Epithelial cell of proximal tubule (primary cell): ENCODE measurements at regions not wholly inside any gene's neighbourhood (a gene's known extent, or its start where the extent isn't known, plus 50 kb on each side); places are given as distances from the start of the nearest gene placed in this dataset.

Experiments used
- DNase-seq: peaks from one replicate; pipeline ENCODE4 v3.0.0-alpha.2; 2011; ENCODE audit warnings: low read depth
- H3K4me3 ChIP-seq: 2 replicates; pipeline ENCODE4 v1.5.1; 2011; ENCODE audit warnings: low read depth, mild to moderate bottlenecking, low read length
- TF ChIP-seq, protein P1 (sequence below): conservative IDR thresholded peaks from 2 replicates; pipeline ENCODE4 v1.5.1; 2012; ENCODE audit warnings: low read depth, mild to moderate bottlenecking, low read length

DNA sequence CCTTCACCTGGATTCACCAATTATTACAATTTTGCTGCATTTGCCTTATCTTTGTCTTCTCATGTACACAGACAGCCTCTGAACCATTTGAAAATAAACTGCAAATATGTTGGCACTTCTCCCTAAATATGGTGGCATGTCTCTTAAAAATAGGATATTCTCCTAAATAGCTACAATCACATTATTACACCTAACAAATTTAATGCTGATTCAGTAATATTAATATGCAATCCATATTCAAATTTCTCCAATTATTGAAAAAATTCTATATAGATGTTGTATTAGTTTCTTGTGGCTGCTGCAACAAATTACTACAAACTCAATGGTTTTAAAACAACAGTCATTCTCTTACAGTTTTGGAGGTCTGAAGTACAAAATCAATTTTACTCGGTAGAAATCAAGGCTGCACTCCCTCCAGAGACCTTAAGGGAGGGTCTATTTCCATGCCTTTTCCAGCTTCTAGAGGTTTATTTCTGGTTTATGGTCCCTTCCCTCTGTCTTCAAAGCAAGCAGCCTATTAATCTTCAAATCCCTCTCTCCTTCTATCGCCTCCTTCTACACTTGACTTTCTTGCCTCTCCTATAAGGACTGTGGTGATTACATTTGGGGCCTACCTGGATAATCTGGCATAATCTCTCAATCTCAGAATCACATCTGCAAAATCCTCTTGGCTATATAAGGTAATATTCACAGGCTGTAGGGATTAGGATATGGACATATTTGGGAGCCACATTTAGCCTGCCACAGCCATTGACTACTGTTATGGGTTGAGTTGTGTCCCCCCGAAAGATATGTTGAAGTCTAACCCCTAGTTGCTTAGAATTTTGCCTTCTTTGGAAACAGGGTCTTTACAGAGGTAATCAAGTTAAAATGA lies 52.5 kb upstream of the BOLA1 start:
- TF ChIP-seq, protein P1, sequence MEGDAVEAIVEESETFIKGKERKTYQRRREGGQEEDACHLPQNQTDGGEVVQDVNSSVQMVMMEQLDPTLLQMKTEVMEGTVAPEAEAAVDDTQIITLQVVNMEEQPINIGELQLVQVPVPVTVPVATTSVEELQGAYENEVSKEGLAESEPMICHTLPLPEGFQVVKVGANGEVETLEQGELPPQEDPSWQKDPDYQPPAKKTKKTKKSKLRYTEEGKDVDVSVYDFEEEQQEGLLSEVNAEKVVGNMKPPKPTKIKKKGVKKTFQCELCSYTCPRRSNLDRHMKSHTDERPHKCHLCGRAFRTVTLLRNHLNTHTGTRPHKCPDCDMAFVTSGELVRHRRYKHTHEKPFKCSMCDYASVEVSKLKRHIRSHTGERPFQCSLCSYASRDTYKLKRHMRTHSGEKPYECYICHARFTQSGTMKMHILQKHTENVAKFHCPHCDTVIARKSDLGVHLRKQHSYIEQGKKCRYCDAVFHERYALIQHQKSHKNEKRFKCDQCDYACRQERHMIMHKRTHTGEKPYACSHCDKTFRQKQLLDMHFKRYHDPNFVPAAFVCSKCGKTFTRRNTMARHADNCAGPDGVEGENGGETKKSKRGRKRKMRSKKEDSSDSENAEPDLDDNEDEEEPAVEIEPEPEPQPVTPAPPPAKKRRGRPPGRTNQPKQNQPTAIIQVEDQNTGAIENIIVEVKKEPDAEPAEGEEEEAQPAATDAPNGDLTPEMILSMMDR: no peak
- no peak for DNase-seq
- H3K4me3 ChIP-seq: no peak overlapping the region

DNA sequence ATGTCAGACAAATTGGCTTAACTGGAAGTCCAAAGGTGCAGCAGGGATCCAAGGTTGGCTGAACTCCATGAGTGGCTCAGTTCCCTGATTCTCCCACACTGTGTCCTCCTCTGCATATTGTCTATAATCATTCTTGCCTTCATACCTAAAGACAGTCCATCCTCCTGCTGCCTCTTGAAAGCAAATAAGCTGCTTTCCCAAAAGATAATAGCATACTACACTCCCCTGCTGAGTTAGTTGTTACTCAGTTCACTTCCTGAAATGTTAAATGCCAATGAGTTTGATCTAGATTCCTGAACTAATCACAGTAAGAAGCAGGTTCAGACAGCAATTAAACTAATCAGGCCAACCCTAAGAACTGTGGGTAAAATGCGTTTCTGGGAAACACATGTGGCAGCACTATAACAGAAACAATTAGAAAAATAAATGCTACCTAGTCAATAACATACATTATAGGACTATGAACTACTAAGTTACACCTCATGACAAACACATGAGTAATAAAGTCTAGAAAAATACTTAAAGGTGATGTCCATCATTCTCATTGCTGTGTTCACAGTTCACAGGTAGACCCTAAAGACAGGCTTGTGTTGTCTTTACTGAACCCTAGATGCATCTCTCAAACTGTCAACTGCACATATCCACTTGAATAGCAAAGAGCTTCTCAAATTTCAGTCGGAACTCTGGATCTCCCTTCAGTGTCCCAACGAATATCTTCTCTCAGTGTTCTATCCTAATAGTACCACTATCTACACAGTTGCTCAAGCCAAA lies 50.8 kb upstream of the BOLA1 start:
- H3K4me3 ChIP-seq: peak overlapping the region; percentile 61
- no peak for DNase-seq
- TF ChIP-seq, protein P1: no peak

DNA sequence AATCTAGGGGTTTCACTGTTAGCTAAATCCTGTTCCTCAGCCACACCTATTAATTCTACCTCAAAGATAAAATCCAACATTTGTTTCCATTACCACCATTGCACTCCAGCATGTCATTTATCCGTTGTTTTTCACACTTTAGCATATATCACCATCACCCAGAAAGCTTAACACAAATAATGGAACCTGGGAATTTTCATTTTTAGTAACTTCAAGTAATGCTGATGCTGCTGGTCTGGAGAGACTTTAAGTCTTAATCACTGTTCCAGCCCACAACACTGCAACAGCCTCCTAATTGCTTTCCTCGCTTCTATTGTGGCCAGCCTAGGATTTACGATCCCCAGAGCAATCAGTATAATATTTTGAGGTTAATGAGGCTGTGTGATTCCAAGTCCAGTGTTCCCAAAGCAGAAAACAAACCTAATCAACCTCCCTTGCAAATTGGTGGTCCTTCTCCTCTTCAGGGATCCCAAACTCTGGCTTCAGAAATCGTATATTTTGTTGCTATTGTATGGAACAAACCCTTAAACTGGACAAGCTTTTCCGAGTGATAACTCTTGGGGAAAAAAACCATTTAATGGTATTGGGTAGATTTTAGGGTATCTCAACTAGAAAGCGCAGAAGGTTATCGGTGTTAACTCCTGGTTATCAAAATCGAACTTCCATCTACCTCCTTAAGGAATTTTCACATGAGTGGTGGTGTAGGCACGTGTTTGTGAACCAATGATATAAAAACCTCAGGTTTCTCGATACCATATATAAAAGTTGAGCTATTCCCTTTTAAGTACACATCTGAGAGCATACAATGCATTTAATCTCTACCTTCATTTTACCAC lies 50.0 kb upstream of the BOLA1 start:
- TF ChIP-seq, protein P1: no peak
- DNase-seq: no peak
- peak overlapping the region; percentile 61 for H3K4me3 ChIP-seq
